GM12875 (cell line): ENCODE measurements at regions not wholly inside any gene's neighbourhood (a gene's known extent, or its start where the extent isn't known, plus 50 kb on each side); places are given as distances from the start of the nearest gene placed in this dataset.

Experiments
- H3K4me3 ChIP-seq: one replicate; pipeline ENCODE4 v1.5.1; 2011; ENCODE audit warnings: low read depth, low read length, control low read depth
- CTCF ChIP-seq: IDR thresholded peaks from 2 replicates; pipeline ENCODE4 v1.5.1; 2011; ENCODE audit warnings: low read depth, mild to moderate bottlenecking, control low read depth, inconsistent platforms, low read length, moderate library complexity, borderline replicate concordance; ENCODE audit not compliant: insufficient read depth

- H3K4me3 ChIP-seq, result no peak overlapping the region
- no peak for TF ChIP-seq CTCF
These were observed 453.7 kb upstream of the RGS6 start for GRCh38 chr14:71478542-71478941.

- no peak overlapping the region for H3K4me3 ChIP-seq
- TF ChIP-seq CTCF, result no peak
These were observed 451.1 kb upstream of the RGS6 start for GRCh38 chr14:71481021-71481654.

- H3K4me3 ChIP-seq, result no peak overlapping the region
- TF ChIP-seq CTCF, result no peak
These were observed 449.6 kb upstream of the RGS6 start for GRCh38 chr14:71482671-71483070.

- H3K4me3 ChIP-seq, result no peak overlapping the region
- TF ChIP-seq CTCF, result no peak
These were observed 449.1 kb upstream of the RGS6 start for GRCh38 chr14:71483154-71483553.

- no peak overlapping the region for H3K4me3 ChIP-seq
- TF ChIP-seq CTCF, result no peak
These were observed 446.4 kb upstream of the RGS6 start for GRCh38 chr14:71485833-71486232.

- TF ChIP-seq CTCF, result no peak
- H3K4me3 ChIP-seq, result no peak overlapping the region
These were observed 445.9 kb upstream of the RGS6 start for GRCh38 chr14:71486279-71486678.

GRCh38 chr14:71487449-71487848 lies 444.8 kb upstream of the RGS6 start:
- no peak for TF ChIP-seq CTCF
- no peak overlapping the region for H3K4me3 ChIP-seq
